Natural killer cell treated with Interleukin-12 subunit alpha and Interleukin-12 subunit beta and Interleukin-15 and Interleukin-18, amount 100 ng/mL, for 72 hours (primary cell): ENCODE measurements at regions not wholly inside any gene's neighbourhood (a gene's known extent, or its start where the extent isn't known, plus 50 kb on each side); places are given as distances from the start of the nearest gene placed in this dataset.

Source experiments
- ATAC-seq, 2 donors: fragments of 150-1000 bp; cut with Tn5 transposase in 1 of 2; sonication (Bioruptor Pico), chemical (Tn5 transposase) in 1 of 2; 2 replicates each; pipeline ENCODE4 v1.10.0; 2021
- DNase-seq: peaks from one replicate; pipeline ENCODE4 v3.0.0; 2022; ENCODE audit warnings: low spot score
- H3K27ac Mint-ChIP-seq, 2 donors: 1 replicate in 1 of 2; 2 replicates in 1 of 2; pipeline ENCODE4 v1.8.0; 2022; ENCODE audit warnings: mixed read lengths in 2 of 2, mild to moderate bottlenecking in 1 of 2, moderate library complexity in 1 of 2
- H3K27me3 Mint-ChIP-seq, 2 donors: 1 replicate in 1 of 2; 2 replicates in 1 of 2; pipeline ENCODE4 v1.8.0; 2022; ENCODE audit warnings: mixed read lengths in 2 of 2
- H3K36me3 Mint-ChIP-seq: one replicate; pipeline ENCODE4 v1.8.0; 2022; ENCODE audit warnings: mixed read lengths
- H3K4me1 Mint-ChIP-seq, 2 donors: 1 replicate in 1 of 2; 2 replicates in 1 of 2; pipeline ENCODE4 v1.8.0; 2022; ENCODE audit warnings: low read depth in 2 of 2, mixed read lengths in 2 of 2, mild to moderate bottlenecking in 1 of 2
- H3K4me3 Mint-ChIP-seq: one replicate; pipeline ENCODE4 v1.8.0; 2022; ENCODE audit warnings: mixed read lengths
- H3K9me3 Mint-ChIP-seq: 2 replicates; pipeline ENCODE4 v1.8.0; 2022; ENCODE audit warnings: mixed read lengths

DNA sequence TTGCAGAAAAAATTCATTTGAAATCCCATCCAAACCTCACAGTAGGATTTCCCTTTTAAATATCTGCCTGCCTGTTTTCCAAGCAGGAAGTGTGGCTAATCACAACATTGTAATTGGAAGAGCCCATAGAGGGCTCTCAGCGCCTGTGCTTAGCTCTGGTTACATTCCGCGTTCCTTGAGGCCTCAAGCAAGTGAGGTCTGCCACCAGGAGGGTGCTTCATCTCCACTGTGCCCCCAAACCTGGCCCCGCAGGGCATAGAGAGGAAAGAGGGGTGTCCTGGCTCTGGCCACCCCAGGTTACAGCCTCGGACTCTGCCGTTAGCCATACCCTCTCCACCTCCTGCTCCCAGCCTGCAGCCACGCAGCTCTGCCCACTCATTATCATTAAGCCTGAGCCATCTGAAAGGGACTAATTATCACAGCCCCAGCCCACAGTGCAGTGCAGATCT, 214.8 kb downstream of the SP3 start:
- no peaks in the 10 kb centered on the region for H3K9me3 Mint-ChIP-seq

GRCh38 chr2:173750831-173751230, 214.3 kb downstream of the SP3 start:
- no peak for DNase-seq
- ATAC-seq = peak in 1 of 2 donors; percentile 54
- Mint-ChIP-seq H3K4me1 (no peaks in the 10 kb centered on the region), H3K4me3 (no peak overlapping the region), H3K36me3 (no peaks in the 10 kb centered on the region), H3K27me3 (peaks cover 20 to 28% of the 10 kb centered on the region in 2 donors), H3K9me3 (no peaks in the 10 kb centered on the region), H3K27ac (no peak overlapping the region)

More for the DNA sequence above, 214.8 kb downstream of the SP3 start:
- H3K4me1 Mint-ChIP-seq = no peaks in the 10 kb centered on the region
- peaks cover 20 to 28% of the 10 kb centered on the region in 2 donors for H3K27me3 Mint-ChIP-seq
- H3K4me3 Mint-ChIP-seq = no peak overlapping the region
- no peak for DNase-seq
- peak in 1 of 2 donors; percentile 49 for ATAC-seq
- no peak overlapping the region for H3K27ac Mint-ChIP-seq
- no peaks in the 10 kb centered on the region for H3K36me3 Mint-ChIP-seq

DNA sequence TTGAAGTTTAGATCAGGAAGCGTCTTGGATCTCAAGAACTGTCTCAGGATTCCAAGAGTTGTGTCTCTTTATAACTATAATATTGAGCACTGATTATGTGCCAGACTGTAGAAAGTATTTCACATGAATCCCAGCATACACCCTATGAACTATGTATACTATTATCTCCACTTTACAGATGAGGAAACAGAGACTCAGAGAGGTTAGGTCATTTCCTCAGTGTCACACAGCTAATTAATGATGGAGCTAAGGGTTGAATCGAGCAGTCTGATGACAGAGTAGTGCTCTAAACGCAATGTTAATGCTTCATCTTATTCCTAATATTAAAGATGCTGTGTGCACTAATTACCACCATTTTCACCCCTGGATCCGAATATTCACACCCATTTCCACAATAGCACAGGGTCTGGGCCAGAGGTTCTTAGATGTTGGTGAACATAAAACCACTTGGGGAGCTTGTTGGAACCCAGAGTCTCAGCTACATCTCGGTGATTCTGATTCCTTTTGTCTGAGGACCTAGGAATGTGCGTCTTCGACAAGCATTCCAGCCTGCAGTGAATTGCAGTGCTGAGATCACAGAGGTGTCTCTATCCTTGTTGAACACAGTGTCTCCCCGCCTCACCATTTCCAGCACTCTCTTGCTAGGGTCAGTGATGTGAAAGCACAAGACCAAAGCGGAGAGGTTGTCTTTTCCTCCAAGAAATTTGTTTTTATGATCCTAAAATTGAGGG, 213.8 kb downstream of the SP3 start:
- Mint-ChIP-seq H3K36me3 (no peaks in the 10 kb centered on the region), H3K27me3 (peaks cover 16 to 28% of the 10 kb centered on the region in 2 donors), H3K27ac (no peak overlapping the region), H3K4me3 (no peak overlapping the region), H3K4me1 (no peaks in the 10 kb centered on the region), H3K9me3 (no peaks in the 10 kb centered on the region)
- ATAC-seq = no peak
- DNase-seq = no peak

DNA sequence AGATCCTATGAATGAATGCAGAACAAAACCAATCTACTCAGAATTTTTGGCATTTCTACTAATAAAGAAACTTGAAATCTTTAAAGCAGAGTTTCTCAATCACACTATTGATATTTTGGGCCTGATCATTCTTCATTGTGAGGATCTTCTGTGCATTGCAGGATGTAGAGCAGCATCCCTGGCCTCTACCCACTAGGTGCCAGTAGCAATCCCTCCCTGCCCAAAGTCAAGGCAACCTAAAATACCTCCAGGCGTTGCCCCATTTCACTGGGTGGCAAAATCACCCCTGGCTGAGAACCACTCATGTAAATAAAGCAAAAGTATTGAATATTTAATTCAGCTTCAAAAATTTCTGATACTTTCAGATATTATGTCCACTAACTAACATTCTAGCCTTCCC, 213.0 kb downstream of the SP3 start:
- peaks cover 14 to 28% of the 10 kb centered on the region in 2 donors for H3K27me3 Mint-ChIP-seq
- H3K4me3 Mint-ChIP-seq = no peak overlapping the region
- no peak for ATAC-seq
- no peaks in the 10 kb centered on the region for H3K36me3 Mint-ChIP-seq
- no peak for DNase-seq
- no peaks in the 10 kb centered on the region for H3K4me1 Mint-ChIP-seq
- H3K9me3 Mint-ChIP-seq = no peaks in the 10 kb centered on the region
- no peak overlapping the region for H3K27ac Mint-ChIP-seq

- Mint-ChIP-seq H3K4me1 (no peaks in the 10 kb centered on the region), H3K27me3 (peaks cover 19 to 34% of the 10 kb centered on the region in 2 donors), H3K9me3 (no peaks in the 10 kb centered on the region), H3K4me3 (no peak overlapping the region), H3K27ac (no peak overlapping the region), H3K36me3 (no peaks in the 10 kb centered on the region)
- DNase-seq = no peak
- no peak for ATAC-seq
These were observed 211.7 kb downstream of the SP3 start for GRCh38 chr2:173753441-173753840.

DNA sequence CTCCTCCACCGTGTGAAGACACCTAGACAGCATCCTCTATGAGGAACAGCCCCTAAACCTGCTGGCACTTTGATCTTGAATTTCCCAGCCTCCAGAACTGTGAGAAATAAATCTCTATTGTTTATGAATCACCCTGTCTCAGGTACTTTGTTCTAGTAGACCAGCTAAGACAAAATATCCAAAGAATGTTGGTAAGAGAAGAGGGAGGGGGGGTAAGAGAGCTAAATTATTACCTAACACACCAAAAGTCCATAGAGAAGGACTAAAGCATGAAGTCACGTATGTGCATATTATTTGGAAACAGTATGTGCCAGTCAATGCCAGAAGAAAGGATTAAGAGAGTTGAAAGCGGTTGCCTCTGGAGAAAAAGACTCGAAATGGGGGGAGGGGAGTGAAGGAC, 211.0 kb downstream of the SP3 start:
- Mint-ChIP-seq H3K4me1 (no peaks in the 10 kb centered on the region), H3K36me3 (no peaks in the 10 kb centered on the region), H3K4me3 (no peak overlapping the region), H3K9me3 (no peaks in the 10 kb centered on the region), H3K27ac (no peak overlapping the region), H3K27me3 (peaks cover 19 to 34% of the 10 kb centered on the region in 2 donors)
- ATAC-seq (no peak), DNase-seq (no peak)

DNA sequence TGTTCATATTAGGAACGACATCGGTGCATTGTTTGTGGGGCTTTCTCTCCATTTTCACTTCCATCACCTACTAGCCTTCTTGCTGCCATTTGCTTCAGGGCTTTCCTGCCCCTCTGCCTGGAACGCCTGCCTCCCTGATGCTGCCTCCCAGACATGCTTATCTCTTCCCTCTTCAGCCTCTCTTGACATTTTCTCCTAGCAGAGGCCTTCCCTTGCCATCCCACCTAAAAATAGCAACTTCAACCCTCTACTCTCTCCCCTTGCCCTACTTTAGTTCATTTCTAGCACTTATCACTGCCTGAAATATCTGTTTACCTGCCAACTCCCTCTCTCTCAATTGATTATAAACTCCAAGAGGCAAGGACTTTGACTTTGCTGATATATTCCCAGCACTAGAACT, 210.3 kb downstream of the SP3 start:
- ATAC-seq (no peak), DNase-seq (no peak)
- H3K9me3 Mint-ChIP-seq = no peaks in the 10 kb centered on the region
- H3K4me1 Mint-ChIP-seq = no peaks in the 10 kb centered on the region
- H3K4me3 Mint-ChIP-seq = no peak overlapping the region
- peaks cover 19 to 32% of the 10 kb centered on the region in 2 donors for H3K27me3 Mint-ChIP-seq
- no peaks in the 10 kb centered on the region for H3K36me3 Mint-ChIP-seq
- no peak overlapping the region for H3K27ac Mint-ChIP-seq

DNA sequence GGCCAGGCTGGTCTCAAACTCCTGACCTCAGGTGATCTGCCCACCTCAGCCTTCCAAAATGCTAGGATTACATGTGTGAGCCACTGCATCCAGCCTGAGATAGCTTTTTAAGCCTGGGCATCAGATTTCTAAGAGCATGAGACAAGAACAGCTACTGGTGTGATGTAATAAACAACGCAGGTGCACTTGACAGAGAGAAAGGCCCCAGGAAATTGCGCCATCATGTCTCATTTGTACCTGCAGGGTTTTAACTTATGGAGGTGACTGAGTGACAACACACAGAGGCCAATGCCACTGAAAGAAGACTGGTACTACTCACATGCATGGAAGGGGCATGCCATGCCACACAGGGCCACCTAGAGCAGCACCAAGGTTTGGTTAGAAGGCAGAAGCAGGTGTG, 209.4 kb downstream of the SP3 start:
- DNase-seq (no peak), ATAC-seq (no peak)
- H3K4me1 Mint-ChIP-seq = no peaks in the 10 kb centered on the region

GRCh38 chr2:173759959-173760358, 205.2 kb downstream of the SP3 start:
- Mint-ChIP-seq H3K9me3 (no peaks in the 10 kb centered on the region), H3K36me3 (no peaks in the 10 kb centered on the region), H3K4me1 (no peaks in the 10 kb centered on the region)

More for the DNA sequence above, 209.4 kb downstream of the SP3 start:
- Mint-ChIP-seq H3K9me3 (no peaks in the 10 kb centered on the region), H3K36me3 (no peaks in the 10 kb centered on the region), H3K27me3 (peaks cover 17 to 23% of the 10 kb centered on the region in 2 donors), H3K4me3 (no peak overlapping the region), H3K27ac (no peak overlapping the region)

DNA sequence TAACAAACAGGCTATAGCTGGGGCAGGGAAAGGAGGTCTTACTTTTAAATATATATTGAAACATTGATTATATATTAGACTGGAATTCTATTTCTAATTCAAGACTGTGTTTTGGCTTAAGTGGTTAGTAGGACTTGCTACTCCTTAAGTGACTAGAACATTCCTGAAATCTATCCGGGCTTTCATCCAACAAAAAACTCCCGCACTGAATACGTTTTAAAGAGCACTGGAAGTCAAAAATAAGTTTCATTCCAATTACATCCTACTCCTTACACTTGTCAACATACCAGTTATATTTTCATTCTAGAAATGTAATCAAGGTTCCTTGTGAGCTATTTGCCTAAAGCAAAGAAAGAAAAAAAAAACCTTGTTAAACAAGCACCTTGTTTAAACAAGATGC, 204.6 kb downstream of the SP3 start:
- DNase-seq = no peak
- H3K4me1 Mint-ChIP-seq = no peaks in the 10 kb centered on the region
- no peaks in the 10 kb centered on the region for H3K9me3 Mint-ChIP-seq
- ATAC-seq = no peak
- no peak overlapping the region for H3K4me3 Mint-ChIP-seq
- peaks cover 19 to 20% of the 10 kb centered on the region in 2 donors for H3K27me3 Mint-ChIP-seq
- H3K36me3 Mint-ChIP-seq = no peaks in the 10 kb centered on the region
- no peak overlapping the region for H3K27ac Mint-ChIP-seq

More at GRCh38 chr2:173759959-173760358, 205.2 kb downstream of the SP3 start:
- Mint-ChIP-seq H3K4me3 (no peak overlapping the region), H3K27ac (no peak overlapping the region), H3K27me3 (peaks cover 19 to 23% of the 10 kb centered on the region in 2 donors)
- DNase-seq (no peak), ATAC-seq (no peak)

DNA sequence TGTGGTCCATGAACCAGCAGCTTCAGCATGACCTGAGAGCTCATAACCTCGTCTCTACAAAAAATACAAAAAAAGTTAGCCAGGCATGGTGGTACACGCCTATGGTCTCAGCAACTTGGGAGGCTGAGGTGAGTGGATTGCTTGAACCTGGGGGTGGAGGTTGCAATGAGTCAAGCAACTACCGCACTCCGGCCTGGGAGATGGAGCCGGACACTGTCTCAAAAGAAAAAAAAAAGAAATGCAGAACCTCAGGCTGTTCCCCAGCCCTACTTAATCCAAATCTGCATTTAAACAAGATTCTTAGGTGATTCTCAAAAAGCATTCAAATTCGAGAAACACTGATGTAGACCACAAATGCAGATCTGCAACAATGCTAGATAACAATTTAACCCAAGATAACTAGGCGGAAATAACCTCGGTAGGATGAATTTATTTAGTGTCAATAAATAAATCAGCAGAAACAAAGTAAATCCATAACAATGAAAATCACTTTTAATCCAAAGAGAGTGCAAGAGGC, 203.5 kb downstream of the SP3 start:
- Mint-ChIP-seq H3K27me3 (peaks cover 20 to 21% of the 10 kb centered on the region in 2 donors), H3K36me3 (no peaks in the 10 kb centered on the region), H3K9me3 (no peaks in the 10 kb centered on the region), H3K4me1 (no peaks in the 10 kb centered on the region), H3K27ac (no peak overlapping the region), H3K4me3 (no peak overlapping the region)
- DNase-seq (no peak), ATAC-seq (no peak)

GRCh38 chr2:173762221-173762620, 203.0 kb downstream of the SP3 start:
- no peak for DNase-seq
- ATAC-seq = no peak
- no peaks in the 10 kb centered on the region for H3K4me1 Mint-ChIP-seq
- H3K36me3 Mint-ChIP-seq = no peaks in the 10 kb centered on the region
- H3K27ac Mint-ChIP-seq = no peak overlapping the region
- no peaks in the 10 kb centered on the region for H3K9me3 Mint-ChIP-seq
- H3K27me3 Mint-ChIP-seq = peaks cover 20 to 22% of the 10 kb centered on the region in 2 donors
- H3K4me3 Mint-ChIP-seq = no peak overlapping the region

DNA sequence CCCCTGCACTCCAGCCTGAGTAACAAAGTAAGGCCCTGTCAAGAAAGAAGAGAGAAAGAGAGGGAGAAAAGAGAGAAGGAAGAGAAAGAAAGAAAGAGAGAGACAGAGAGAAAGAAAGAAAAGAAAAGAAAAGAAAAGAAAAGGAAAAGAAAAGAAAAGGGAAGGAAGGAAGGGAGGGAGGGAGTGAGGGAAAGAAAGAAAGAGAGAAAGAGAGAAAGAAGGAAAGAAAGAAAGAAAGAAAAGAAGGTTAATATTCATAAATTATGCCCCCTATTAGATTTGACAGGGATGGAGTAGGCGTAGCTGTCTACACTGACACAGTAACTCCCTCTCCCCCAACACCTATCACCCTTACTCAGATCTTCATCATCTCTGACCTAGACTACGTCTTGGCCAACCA, 202.3 kb downstream of the SP3 start:
- DNase-seq (no peak), ATAC-seq (no peak)
- Mint-ChIP-seq H3K4me3 (no peak overlapping the region), H3K9me3 (no peaks in the 10 kb centered on the region), H3K27me3 (peaks cover 14 to 19% of the 10 kb centered on the region in 2 donors), H3K36me3 (no peaks in the 10 kb centered on the region), H3K27ac (no peak overlapping the region), H3K4me1 (no peaks in the 10 kb centered on the region)

DNA sequence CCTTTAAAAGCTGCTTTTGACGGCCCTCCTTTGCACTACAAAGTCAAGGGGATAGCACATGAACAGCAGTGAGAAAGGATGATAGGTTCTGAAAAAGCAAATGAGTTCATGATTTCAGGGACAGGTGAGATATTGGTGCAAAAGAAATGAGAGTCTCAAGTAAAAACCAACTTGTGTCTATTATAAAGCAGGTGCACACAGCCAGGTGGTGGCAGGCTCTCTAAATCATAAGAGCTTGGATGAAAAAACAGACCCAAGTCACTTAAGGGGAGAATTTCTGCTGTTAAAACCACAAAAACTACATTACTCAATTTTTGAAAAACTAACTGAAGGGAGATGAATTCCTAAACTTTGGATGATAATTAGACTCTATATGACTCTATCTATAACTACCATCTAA, 201.5 kb downstream of the SP3 start:
- H3K27me3 Mint-ChIP-seq = peaks cover 14 to 19% of the 10 kb centered on the region in 2 donors
- DNase-seq (no peak), ATAC-seq (no peak)
- H3K36me3 Mint-ChIP-seq = no peaks in the 10 kb centered on the region
- H3K27ac Mint-ChIP-seq = no peak overlapping the region
- no peaks in the 10 kb centered on the region for H3K9me3 Mint-ChIP-seq
- H3K4me3 Mint-ChIP-seq = no peak overlapping the region
- no peaks in the 10 kb centered on the region for H3K4me1 Mint-ChIP-seq
